ENCODE measurements at regions not wholly inside any gene's neighbourhood (a gene's known extent, or its start where the extent isn't known, plus 50 kb on each side); places are given as distances from the start of the nearest gene placed in this dataset.

- no peak overlapping the region for H3K9ac ChIP-seq (ENCODE audit: low read length)
- TF ChIP-seq CTCF (IDR thresholded peaks at IDR 0.05; ENCODE audit: insufficient read depth, low read length, poor library complexity, severe bottlenecking) (no peak), EZH2phosphoT487 (conservative IDR thresholded peaks at IDR 0.05; ENCODE audit: low read length) (no peak)
- H3K4me2 ChIP-seq (ENCODE audit: low read depth, low read length, poor library complexity, severe bottlenecking) = no peak overlapping the region
- H3K9me3 ChIP-seq (ENCODE audit: insufficient read depth, low read length) = no peaks in the 10 kb centered on the region
- H3K36me3 ChIP-seq (ENCODE audit: low read length) = no peaks in the 10 kb centered on the region
- H3K4me3 ChIP-seq (ENCODE audit: insufficient read depth, low read length, poor library complexity, severe bottlenecking) = no peak overlapping the region
- H3K27ac ChIP-seq (ENCODE audit: low read depth, low read length) = no peak overlapping the region
- H4K20me1 ChIP-seq (ENCODE audit: low read depth, low read length) = no peaks in the 10 kb centered on the region
- no peaks in the 10 kb centered on the region for H3K79me2 ChIP-seq (ENCODE audit: insufficient read depth, low read length)
- H3K9me2 ChIP-seq (replicated peaks; ENCODE audit: insufficient read depth, low read length) = no peaks in the 10 kb centered on the region
- no peaks in the 10 kb centered on the region for H3F3A ChIP-seq (ENCODE audit: insufficient read depth)
- no peak overlapping the region for H2AFZ ChIP-seq (ENCODE audit: low read depth, low read length, severe bottlenecking)
- no peaks in the 10 kb centered on the region for H3K27me3 ChIP-seq (ENCODE audit: low read length)
Observed at GRCh38 chr10:105785721-105786120, 1144.6 kb downstream of the SORCS3 start.

- no peak overlapping the region for H3K4me2 ChIP-seq (ENCODE audit: low read depth, low read length, poor library complexity, severe bottlenecking)
Observed at GRCh38 chr10:105783936-105784483, 1142.9 kb downstream of the SORCS3 start.

GRCh38 chr10:105774881-105775280 is 1133.8 kb downstream of the SORCS3 start:
- Histone ChIP-seq H3K4me2 (ENCODE audit: low read depth, low read length, poor library complexity, severe bottlenecking) (no peak overlapping the region), H3K9me3 (ENCODE audit: insufficient read depth, low read length) (no peaks in the 10 kb centered on the region), H3K27me3 (ENCODE audit: low read length) (no peaks in the 10 kb centered on the region), H2AFZ (ENCODE audit: low read depth, low read length, severe bottlenecking) (no peak overlapping the region), H3K36me3 (ENCODE audit: low read length) (no peaks in the 10 kb centered on the region), H3K9ac (ENCODE audit: low read length) (no peak overlapping the region), H3F3A (ENCODE audit: insufficient read depth) (no peaks in the 10 kb centered on the region), H3K9me2 (replicated peaks; ENCODE audit: insufficient read depth, low read length) (no peaks in the 10 kb centered on the region), H4K20me1 (ENCODE audit: low read depth, low read length) (no peaks in the 10 kb centered on the region), H3K27ac (ENCODE audit: low read depth, low read length) (no peak overlapping the region), H3K79me2 (ENCODE audit: insufficient read depth, low read length) (no peaks in the 10 kb centered on the region), H3K4me3 (ENCODE audit: insufficient read depth, low read length, poor library complexity, severe bottlenecking) (no peak overlapping the region)
- TF ChIP-seq EZH2phosphoT487 (conservative IDR thresholded peaks at IDR 0.05; ENCODE audit: low read length) (no peak), CTCF (IDR thresholded peaks at IDR 0.05; ENCODE audit: insufficient read depth, low read length, poor library complexity, severe bottlenecking) (no peak)

More at GRCh38 chr10:105783936-105784483, 1142.9 kb downstream of the SORCS3 start:
- Histone ChIP-seq H3K9me3 (ENCODE audit: insufficient read depth, low read length) (no peaks in the 10 kb centered on the region), H3K27ac (ENCODE audit: low read depth, low read length) (no peak overlapping the region), H3K79me2 (ENCODE audit: insufficient read depth, low read length) (no peaks in the 10 kb centered on the region), H3F3A (ENCODE audit: insufficient read depth) (no peaks in the 10 kb centered on the region), H4K20me1 (ENCODE audit: low read depth, low read length) (no peaks in the 10 kb centered on the region), H3K4me3 (ENCODE audit: insufficient read depth, low read length, poor library complexity, severe bottlenecking) (no peak overlapping the region), H3K27me3 (ENCODE audit: low read length) (no peaks in the 10 kb centered on the region), H3K9me2 (replicated peaks; ENCODE audit: insufficient read depth, low read length) (no peaks in the 10 kb centered on the region), H3K9ac (ENCODE audit: low read length) (no peak overlapping the region), H3K36me3 (ENCODE audit: low read length) (no peaks in the 10 kb centered on the region), H2AFZ (ENCODE audit: low read depth, low read length, severe bottlenecking) (no peak overlapping the region)
- TF ChIP-seq CTCF (IDR thresholded peaks at IDR 0.05; ENCODE audit: insufficient read depth, low read length, poor library complexity, severe bottlenecking) (no peak), EZH2phosphoT487 (conservative IDR thresholded peaks at IDR 0.05; ENCODE audit: low read length) (no peak)
